Activated T-cell treated with anti-CD3 and anti-CD28 coated beads for 4 hours (primary cell): ENCODE measurements at regions not wholly inside any gene's neighbourhood (a gene's known extent, or its start where the extent isn't known, plus 50 kb on each side); places are given as distances from the start of the nearest gene placed in this dataset.
"Not testable (repeated sequence)": the region's sequence is repeated elsewhere in the genome, so short reads cannot be mapped to it uniquely, and the experiment has no call there.

Experiments
- DNase-seq: peaks from one replicate; pipeline ENCODE4 v3.0.0-alpha.2; 2020

GRCh38 chr11:109480251-109480650 is 58.3 kb downstream of the C11orf87 start:
- DNase-seq: no peak

GRCh38 chr11:109486129-109486528 is 64.1 kb downstream of the C11orf87 start:
- no peak for DNase-seq

- no peak for DNase-seq
Observed at GRCh38 chr11:109490953-109491635, 69.1 kb downstream of the C11orf87 start.

- DNase-seq: no peak
Observed at GRCh38 chr11:109506115-109506514, 84.1 kb downstream of the C11orf87 start.

GRCh38 chr11:109507331-109507730 is 85.3 kb downstream of the C11orf87 start:
- DNase-seq: no peak

GRCh38 chr11:109507836-109508561 is 86.0 kb downstream of the C11orf87 start:
- DNase-seq: no peak

GRCh38 chr11:109508943-109509342 is 87.0 kb downstream of the C11orf87 start:
- DNase-seq: no peak

- no peak for DNase-seq
Observed at GRCh38 chr11:109510316-109510715, 88.3 kb downstream of the C11orf87 start.

GRCh38 chr11:109511598-109511997 is 89.6 kb downstream of the C11orf87 start:
- DNase-seq: no peak

GRCh38 chr11:109512249-109512648 is 90.3 kb downstream of the C11orf87 start:
- DNase-seq: no peak

GRCh38 chr11:109512680-109513079 is 90.7 kb downstream of the C11orf87 start:
- DNase-seq: no peak

GRCh38 chr11:109514313-109515018 is 92.5 kb downstream of the C11orf87 start:
- DNase-seq: no peak

- no peak for DNase-seq
Observed at GRCh38 chr11:109519253-109519652, 97.3 kb downstream of the C11orf87 start.

- no peak for DNase-seq
Observed at GRCh38 chr11:109521571-109522086, 99.6 kb downstream of the C11orf87 start.

- no peak for DNase-seq
Observed at GRCh38 chr11:109522116-109522755, 100.2 kb downstream of the C11orf87 start.

- not testable (repeated sequence) for DNase-seq
Observed at GRCh38 chr11:109525636-109526035, 103.6 kb downstream of the C11orf87 start.

GRCh38 chr11:109526061-109526460 is 104.1 kb downstream of the C11orf87 start:
- no peak for DNase-seq

- DNase-seq: no peak
Observed at GRCh38 chr11:109526931-109527330, 104.9 kb downstream of the C11orf87 start.

GRCh38 chr11:109527496-109527895 is 105.5 kb downstream of the C11orf87 start:
- no peak for DNase-seq

- DNase-seq: no peak
Observed at GRCh38 chr11:109547356-109548027, 125.5 kb downstream of the C11orf87 start.

- DNase-seq: no peak
Observed at GRCh38 chr11:109552376-109552775, 130.4 kb downstream of the C11orf87 start.

GRCh38 chr11:109553284-109553683 is 131.3 kb downstream of the C11orf87 start:
- no peak for DNase-seq

- DNase-seq: no peak
Observed at GRCh38 chr11:109554951-109555350, 133.0 kb downstream of the C11orf87 start.
